K562 (cell line): ENCODE measurements at regions not wholly inside any gene's neighbourhood (a gene's known extent, or its start where the extent isn't known, plus 50 kb on each side); places are given as distances from the start of the nearest gene placed in this dataset.

ENCODE experiments used
- AFF1 ChIP-seq, 2 experiments: fragments of 450-650 bp; IDR thresholded peaks; 2 replicates each; pipeline ENCODE4 v1.6.1; 2018; ENCODE audit warnings: mild to moderate bottlenecking in 2 of 2, low read depth in 1 of 2; ENCODE audit not compliant: partially characterized antibody in 2 of 2
- BCOR ChIP-seq: fragments of 450-650 bp; IDR thresholded peaks from 2 replicates; pipeline ENCODE4 v1.6.1; 2016
- BRF1 ChIP-seq: IDR thresholded peaks from 3 replicates; pipeline ENCODE4 v1.6.1; 2011; ENCODE audit warnings: borderline replicate concordance, mild to moderate bottlenecking; ENCODE audit not compliant: insufficient read length; ENCODE audit errors: extremely low read depth
- DEAF1 ChIP-seq: fragments of 450-650 bp; formaldehyde crosslinking; IDR thresholded peaks from 2 replicates; pipeline ENCODE4 v1.4.0; 2020; ENCODE audit warnings: mild to moderate bottlenecking, moderate library complexity
- FOXP4 ChIP-seq: sonication (generic); formaldehyde crosslinking; IDR thresholded peaks from 2 replicates; pipeline ENCODE4 v1.8.0; 2022; ENCODE audit warnings: mild to moderate bottlenecking, missing genetic modification reagents, borderline replicate concordance
- HMGXB4 ChIP-seq: sonication (generic); formaldehyde crosslinking; IDR thresholded peaks from 2 replicates; pipeline ENCODE4 v1.8.1; 2023; ENCODE audit warnings: mild to moderate bottlenecking, missing genetic modification reagents
- KDM2B ChIP-seq: fragments of 250-450 bp; sonication (Bioruptor Pico); IDR thresholded peaks from 2 replicates; pipeline ENCODE4 v1.8.0; 2021; ENCODE audit warnings: mild to moderate bottlenecking, moderate library complexity
- NCOR1 ChIP-seq: fragments of 450-650 bp; IDR thresholded peaks from 2 replicates; pipeline ENCODE4 v1.6.1; 2016; ENCODE audit warnings: mild to moderate bottlenecking, moderate library complexity
- NFATC3 ChIP-seq: fragments of 450-650 bp; IDR thresholded peaks from 2 replicates; pipeline ENCODE4 v1.6.1; 2017; ENCODE audit warnings: mild to moderate bottlenecking
- TEAD2 ChIP-seq: fragments of 450-650 bp; IDR thresholded peaks from 2 replicates; pipeline ENCODE4 v1.6.1; 2016; ENCODE audit warnings: missing genetic modification characterization, control low read depth, missing compliant biosample characterization
- YBX1 ChIP-seq: fragments of 450-650 bp; IDR thresholded peaks from 2 replicates; pipeline ENCODE4 v1.7.1; 2016; ENCODE audit warnings: mild to moderate bottlenecking
- ZBTB12 ChIP-seq: fragments of 250-450 bp; sonication (Bioruptor Pico); IDR thresholded peaks from 2 replicates; pipeline ENCODE4 v1.4.0; 2020
- ZBTB26 ChIP-seq: fragments of 450-650 bp; formaldehyde crosslinking; IDR thresholded peaks from 2 replicates; pipeline ENCODE4 v1.4.0; 2022; ENCODE audit warnings: missing genetic modification characterization
- ZKSCAN3 ChIP-seq: fragments of 250-450 bp; sonication (Bioruptor Pico); IDR thresholded peaks from 2 replicates; pipeline ENCODE4 v1.4.0; 2020
- ZNF174 ChIP-seq: fragments of 250-450 bp; sonication (Bioruptor Pico); IDR thresholded peaks from 2 replicates; pipeline ENCODE4 v1.4.0; 2020; ENCODE audit warnings: mild to moderate bottlenecking
- ZNF3 ChIP-seq: fragments of 250-450 bp; sonication (Bioruptor Pico); IDR thresholded peaks from 2 replicates; pipeline ENCODE4 v1.5.0; 2021; ENCODE audit warnings: mild to moderate bottlenecking, moderate library complexity

GRCh38 chr7:106345421-106346166, 60.8 kb upstream of the NAMPT start (continued):
- TF ChIP-seq ZNF174 (CRISPR knock-in tag), result no peak
- TF ChIP-seq AFF1 (IDR thresholded peaks at IDR 0.05; ENCODE audit: low read depth in 1 of 2, partially characterized antibody in 2 of 2), result peak in 1 of 2 experiments; percentile 40
- TF ChIP-seq BCOR, result no peak
- no peak for TF ChIP-seq DEAF1 (CRISPR knock-in tag)
- TF ChIP-seq ZBTB12 (CRISPR knock-in tag), result no peak
- no peak for TF ChIP-seq ZKSCAN3
- 0 out of 2 replicates have a peak, but pooled peaks have one; percentile 51 for TF ChIP-seq ZBTB26 (CRISPR knock-in tag)
- TF ChIP-seq NFATC3, result no peak
- no peak for TF ChIP-seq ZNF3 (CRISPR knock-in tag)
- TF ChIP-seq HMGXB4 (CRISPR knock-in tag), result no peak
- no peak for TF ChIP-seq YBX1
- no peak for TF ChIP-seq BRF1
- TF ChIP-seq KDM2B (CRISPR knock-in tag), result no peak
- no peak for TF ChIP-seq FOXP4 (CRISPR knock-in tag)
- no peak for TF ChIP-seq NCOR1
- TF ChIP-seq TEAD2 (tag), result no peak
